Mesendoderm (in vitro differentiated cells): ENCODE measurements at regions not wholly inside any gene's neighbourhood (a gene's known extent, or its start where the extent isn't known, plus 50 kb on each side); places are given as distances from the start of the nearest gene placed in this dataset.
"Not testable (repeated sequence)": the region's sequence is repeated elsewhere in the genome, so short reads cannot be mapped to it uniquely, and the experiment has no call there.

Source experiments
- DNase-seq: peaks from one replicate; pipeline ENCODE4 v3.0.0; 2013
- H2AK5ac ChIP-seq: 2 replicates; pipeline ENCODE4 v1.6.1; 2013; ENCODE audit warnings: low read length, inconsistent platforms
- H2BK120ac ChIP-seq: 2 replicates; pipeline ENCODE4 v1.6.1; 2013; ENCODE audit warnings: low read depth, mild to moderate bottlenecking, low read length, moderate library complexity, mixed read lengths
- H2BK15ac ChIP-seq: replicated peaks from 2 replicates; pipeline ENCODE4 v1.6.1; 2013; ENCODE audit warnings: low read depth, mild to moderate bottlenecking, moderate library complexity
- H2BK5ac ChIP-seq: 2 replicates; pipeline ENCODE4 v1.6.1; 2013; ENCODE audit warnings: low read length, inconsistent platforms
- H3K18ac ChIP-seq: 2 replicates; pipeline ENCODE4 v1.6.1; 2013; ENCODE audit warnings: mild to moderate bottlenecking, low read length, mixed read lengths
- H3K23ac ChIP-seq: one replicate; pipeline ENCODE4 v1.6.1; 2013; ENCODE audit warnings: low read length
- H3K27ac ChIP-seq: 2 replicates; pipeline ENCODE4 v1.5.1; 2013; ENCODE audit warnings: low read depth, mild to moderate bottlenecking, inconsistent platforms, low read length, moderate library complexity
- H3K27me3 ChIP-seq: 2 replicates; pipeline ENCODE4 v1.6.1; 2013; ENCODE audit warnings: low read length, control low read depth, mild to moderate bottlenecking, inconsistent platforms; ENCODE audit not compliant: insufficient read depth, poor library complexity
- H3K36me3 ChIP-seq: 2 replicates; pipeline ENCODE4 v1.6.1; 2013; ENCODE audit warnings: low read length, inconsistent platforms; ENCODE audit not compliant: control insufficient read depth, insufficient read depth
- H3K4ac ChIP-seq: one replicate; pipeline ENCODE4 v1.6.1; 2013; ENCODE audit warnings: low read depth, mild to moderate bottlenecking, low read length, moderate library complexity
- H3K4me1 ChIP-seq: 2 replicates; pipeline ENCODE4 v1.6.1; 2013; ENCODE audit warnings: low read depth, low read length, inconsistent platforms; ENCODE audit not compliant: control insufficient read depth
- H3K4me2 ChIP-seq: 2 replicates; pipeline ENCODE4 v1.6.1; 2013; ENCODE audit warnings: low read length
- H3K4me3 ChIP-seq: 2 replicates; pipeline ENCODE4 v1.5.1; 2013; ENCODE audit warnings: mild to moderate bottlenecking, low read length
- H3K56ac ChIP-seq: one replicate; pipeline ENCODE4 v1.6.1; 2013; ENCODE audit warnings: low read length
- H3K79me1 ChIP-seq: 2 replicates; pipeline ENCODE4 v1.6.1; 2013; ENCODE audit warnings: low read length, inconsistent platforms
- H3K79me2 ChIP-seq: 2 replicates; pipeline ENCODE4 v1.6.1; 2013; ENCODE audit warnings: mild to moderate bottlenecking, low read length; ENCODE audit not compliant: control insufficient read depth, insufficient read depth
- H3K9ac ChIP-seq: 2 replicates; pipeline ENCODE4 v1.6.1; 2013; ENCODE audit warnings: low read length, inconsistent platforms
- H4K5ac ChIP-seq: one replicate; pipeline ENCODE4 v1.6.1; 2013; ENCODE audit warnings: low read length
- H4K8ac ChIP-seq: one replicate; pipeline ENCODE4 v1.6.1; 2013; ENCODE audit warnings: low read depth, mild to moderate bottlenecking, control low read depth, low read length, moderate library complexity
- WGBS: extraction: QIAGEN DNeasy Blood & Tissue Kit; methylation state at CpG from one replicate; pipeline ENCODE4 v1.1.7; 2013; ENCODE audit warnings: low lambda C conversion rate, missing lambda C conversion rate; ENCODE audit not compliant: insufficient coverage; ENCODE audit errors: extremely low coverage; 5-methylcytosine and 5-hydroxymethylcytosine counted together

GRCh38 chr3:159672728-159673688 lies 315.6 kb upstream of the IL12A start:
- no peaks in the 10 kb centered on the region for H3K79me1 ChIP-seq
- peak; percentile 37 for DNase-seq
- no peak overlapping the region for H3K23ac ChIP-seq
- no peak overlapping the region for H2BK5ac ChIP-seq
- no peak overlapping the region for H4K5ac ChIP-seq
- H3K27ac ChIP-seq, result no peak overlapping the region
- no peak overlapping the region for H2BK120ac ChIP-seq
- no peak overlapping the region for H3K4me2 ChIP-seq
- H3K4ac ChIP-seq, result no peak overlapping the region
- no peak overlapping the region for H2AK5ac ChIP-seq
- H3K56ac ChIP-seq, result no peak overlapping the region
- H3K27me3 ChIP-seq, result no peaks in the 10 kb centered on the region
- no peak overlapping the region for H2BK15ac ChIP-seq
- no peak overlapping the region for H3K9ac ChIP-seq
- no peaks in the 10 kb centered on the region for H3K4me1 ChIP-seq
- H3K36me3 ChIP-seq, result no peaks in the 10 kb centered on the region
- no peak overlapping the region for H4K8ac ChIP-seq
- no peaks in the 10 kb centered on the region for H3K79me2 ChIP-seq
- WGBS, result no CpG with 5 or more reads among the region's 5 CpGs
- H3K18ac ChIP-seq, result no peak overlapping the region
- no peak overlapping the region for H3K4me3 ChIP-seq

DNA sequence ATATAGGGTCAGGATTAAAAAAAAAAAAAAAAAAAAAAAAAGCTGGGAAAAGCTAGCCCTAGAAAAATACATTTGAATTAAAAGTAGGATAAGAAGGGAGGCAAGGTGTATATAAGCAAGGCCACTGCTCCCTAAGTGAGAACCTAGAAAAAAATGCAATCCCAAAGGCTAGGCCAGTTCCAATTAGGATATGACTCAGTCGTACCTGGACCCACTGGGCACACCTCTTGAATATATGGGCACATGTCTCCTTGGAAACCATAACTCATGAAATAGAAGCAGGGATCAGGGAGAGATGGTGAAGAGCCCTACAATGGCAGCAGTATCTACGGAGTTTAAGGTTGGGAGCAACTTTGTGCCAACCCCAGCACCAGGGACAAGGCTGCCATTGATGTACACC lies 314.1 kb upstream of the IL12A start:
- H2BK5ac ChIP-seq, result no peak overlapping the region
- H3K27me3 ChIP-seq, result no peaks in the 10 kb centered on the region
- H2BK120ac ChIP-seq, result no peak overlapping the region
- H3K18ac ChIP-seq, result no peak overlapping the region
- no peak overlapping the region for H3K9ac ChIP-seq
- H3K4me1 ChIP-seq, result no peaks in the 10 kb centered on the region
- H3K27ac ChIP-seq, result no peak overlapping the region
- H3K4me3 ChIP-seq, result no peak overlapping the region
- H3K56ac ChIP-seq, result no peak overlapping the region
- H3K79me1 ChIP-seq, result no peaks in the 10 kb centered on the region
- H4K8ac ChIP-seq, result no peak overlapping the region
- H2BK15ac ChIP-seq, result no peak overlapping the region
- no peak overlapping the region for H2AK5ac ChIP-seq
- no peak overlapping the region for H3K23ac ChIP-seq
- H3K36me3 ChIP-seq, result no peaks in the 10 kb centered on the region
- WGBS, result no CpG with 5 or more reads among the region's 2 CpGs
- DNase-seq, result no peak
- no peak overlapping the region for H4K5ac ChIP-seq
- no peaks in the 10 kb centered on the region for H3K79me2 ChIP-seq
- no peak overlapping the region for H3K4me2 ChIP-seq
- no peak overlapping the region for H3K4ac ChIP-seq

DNA sequence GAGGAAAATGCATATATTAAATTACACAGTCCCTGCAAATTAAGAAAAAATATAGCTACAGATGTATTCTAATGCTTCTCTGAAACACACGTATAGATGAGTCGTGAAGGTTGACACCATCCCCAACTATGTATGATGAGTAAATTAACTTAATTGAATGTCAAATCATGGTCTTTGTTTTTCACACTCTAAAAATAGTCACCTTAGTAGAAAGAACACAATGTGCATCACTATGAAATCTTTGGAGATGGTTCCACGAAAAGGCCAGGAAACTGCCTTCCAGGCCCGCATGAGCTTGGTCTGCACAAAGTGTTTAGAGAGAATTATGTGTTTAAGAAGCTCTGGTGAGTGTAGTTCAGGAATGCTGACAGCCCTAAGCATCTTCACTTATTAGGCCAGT lies 313.4 kb upstream of the IL12A start:
- Histone ChIP-seq H3K4me3 (no peak overlapping the region), H3K4me1 (no peaks in the 10 kb centered on the region), H3K23ac (no peak overlapping the region), H2AK5ac (no peak overlapping the region), H2BK5ac (no peak overlapping the region), H3K79me2 (no peaks in the 10 kb centered on the region), H2BK120ac (no peak overlapping the region), H3K56ac (no peak overlapping the region), H3K4me2 (no peak overlapping the region), H3K9ac (no peak overlapping the region), H4K5ac (no peak overlapping the region), H2BK15ac (no peak overlapping the region), H3K27me3 (no peaks in the 10 kb centered on the region), H3K4ac (no peak overlapping the region), H3K18ac (no peak overlapping the region), H3K79me1 (no peaks in the 10 kb centered on the region), H3K36me3 (no peaks in the 10 kb centered on the region), H4K8ac (no peak overlapping the region), H3K27ac (no peak overlapping the region)
- WGBS, result no CpG with 5 or more reads among the region's 4 CpGs
- no peak for DNase-seq

- no peak overlapping the region for H2BK15ac ChIP-seq
- H3K23ac ChIP-seq, result no peak overlapping the region
- no CpG with 5 or more reads among the region's 11 CpGs for WGBS
- no peak overlapping the region for H2BK120ac ChIP-seq
- H3K4ac ChIP-seq, result no peak overlapping the region
- H3K18ac ChIP-seq, result no peak overlapping the region
- H3K4me1 ChIP-seq, result no peaks in the 10 kb centered on the region
- no peak overlapping the region for H3K4me3 ChIP-seq
- no peak overlapping the region for H4K5ac ChIP-seq
- H3K79me2 ChIP-seq, result no peaks in the 10 kb centered on the region
- H3K27me3 ChIP-seq, result no peaks in the 10 kb centered on the region
- no peak overlapping the region for H4K8ac ChIP-seq
- no peak overlapping the region for H3K4me2 ChIP-seq
- no peak overlapping the region for H2BK5ac ChIP-seq
- H3K79me1 ChIP-seq, result no peaks in the 10 kb centered on the region
- no peak overlapping the region for H3K56ac ChIP-seq
- H3K36me3 ChIP-seq, result no peaks in the 10 kb centered on the region
- no peak overlapping the region for H3K27ac ChIP-seq
- no peak overlapping the region for H2AK5ac ChIP-seq
- no peak for DNase-seq
- H3K9ac ChIP-seq, result no peak overlapping the region
These were observed 308.7 kb upstream of the IL12A start for GRCh38 chr3:159679900-159680299.

- not testable (repeated sequence) for H3K36me3 ChIP-seq, H3K79me2 ChIP-seq, H4K5ac ChIP-seq, H3K27me3 ChIP-seq, H3K4me3 ChIP-seq, H3K23ac ChIP-seq, H3K4me2 ChIP-seq, H3K18ac ChIP-seq, H2BK120ac ChIP-seq, H3K4ac ChIP-seq, H3K56ac ChIP-seq, H4K8ac ChIP-seq, H3K79me1 ChIP-seq, DNase-seq, H3K9ac ChIP-seq, H2BK5ac ChIP-seq, H3K27ac ChIP-seq, H3K4me1 ChIP-seq, H2AK5ac ChIP-seq, H2BK15ac ChIP-seq
- WGBS, result no CpG with 5 or more reads among the region's 5 CpGs
These were observed 306.9 kb upstream of the IL12A start for GRCh38 chr3:159681717-159682116.

- Histone ChIP-seq H3K4me3 (no peak overlapping the region), H3K56ac (no peak overlapping the region), H3K36me3 (no peaks in the 10 kb centered on the region), H4K8ac (no peak overlapping the region), H2BK5ac (no peak overlapping the region), H3K79me1 (no peaks in the 10 kb centered on the region), H3K9ac (no peak overlapping the region), H2BK15ac (no peak overlapping the region), H3K4me2 (no peak overlapping the region), H3K4ac (no peak overlapping the region), H3K27me3 (no peaks in the 10 kb centered on the region), H3K27ac (no peak overlapping the region), H3K79me2 (no peaks in the 10 kb centered on the region), H2BK120ac (no peak overlapping the region), H2AK5ac (no peak overlapping the region), H4K5ac (no peak overlapping the region), H3K18ac (no peak overlapping the region), H3K4me1 (no peaks in the 10 kb centered on the region), H3K23ac (no peak overlapping the region)
- DNase-seq, result no peak
These were observed 302.8 kb upstream of the IL12A start for GRCh38 chr3:159685801-159686200.
